GM19395 (cell line): ENCODE measurements at regions not wholly inside any gene's neighbourhood (a gene's known extent, or its start where the extent isn't known, plus 50 kb on each side); places are given as distances from the start of the nearest gene placed in this dataset.

Experiments
- ATAC-seq: cut with Tn5 transposase; IDR thresholded peaks from one replicate; pipeline ENCODE4 v1.9.1; 2021; ENCODE audit warnings: mild to moderate bottlenecking, moderate library complexity; ENCODE audit not compliant: unreplicated experiment

DNA sequence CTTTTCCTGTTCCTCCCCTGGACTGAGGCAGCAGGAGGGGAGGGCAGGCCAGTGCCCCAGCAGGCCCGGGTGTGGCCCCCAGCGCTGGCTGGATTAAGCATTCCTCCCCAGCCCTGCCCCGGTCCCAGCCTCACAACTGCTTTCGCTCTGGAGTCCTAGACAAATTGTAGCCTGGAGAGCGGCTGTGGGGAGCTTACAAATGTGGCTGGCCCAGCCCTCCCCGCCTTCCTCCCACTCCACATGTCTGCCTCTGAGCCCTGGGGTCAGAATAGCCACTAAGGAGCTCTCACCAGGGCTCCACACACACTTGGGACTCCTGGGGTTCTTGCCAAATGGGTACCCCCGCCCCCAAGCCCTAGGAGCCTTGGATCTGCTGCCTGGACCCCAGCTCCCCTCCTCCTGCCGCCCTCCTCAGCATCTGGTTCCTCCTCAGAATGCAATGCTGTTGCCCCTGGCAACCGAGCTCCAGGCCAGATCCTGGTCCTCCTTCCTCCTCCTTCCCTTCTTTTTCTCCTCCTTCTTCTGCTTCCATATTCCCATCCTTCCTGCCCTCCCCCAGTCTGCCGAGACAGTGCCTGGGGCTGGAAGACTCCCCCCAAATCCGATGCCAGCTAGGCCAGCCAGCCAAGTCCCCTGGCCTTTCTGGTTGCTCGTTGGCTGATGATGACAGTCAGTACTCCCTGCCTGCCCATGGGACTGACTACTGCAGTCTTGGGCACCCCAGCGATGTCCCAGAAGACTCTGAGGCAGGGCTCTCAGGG lies 91.1 kb downstream of the LINGO1 start:
- ATAC-seq, result no peak

GRCh38 chr15:77540312-77541060 lies 92.2 kb downstream of the LINGO1 start:
- no peak for ATAC-seq

DNA sequence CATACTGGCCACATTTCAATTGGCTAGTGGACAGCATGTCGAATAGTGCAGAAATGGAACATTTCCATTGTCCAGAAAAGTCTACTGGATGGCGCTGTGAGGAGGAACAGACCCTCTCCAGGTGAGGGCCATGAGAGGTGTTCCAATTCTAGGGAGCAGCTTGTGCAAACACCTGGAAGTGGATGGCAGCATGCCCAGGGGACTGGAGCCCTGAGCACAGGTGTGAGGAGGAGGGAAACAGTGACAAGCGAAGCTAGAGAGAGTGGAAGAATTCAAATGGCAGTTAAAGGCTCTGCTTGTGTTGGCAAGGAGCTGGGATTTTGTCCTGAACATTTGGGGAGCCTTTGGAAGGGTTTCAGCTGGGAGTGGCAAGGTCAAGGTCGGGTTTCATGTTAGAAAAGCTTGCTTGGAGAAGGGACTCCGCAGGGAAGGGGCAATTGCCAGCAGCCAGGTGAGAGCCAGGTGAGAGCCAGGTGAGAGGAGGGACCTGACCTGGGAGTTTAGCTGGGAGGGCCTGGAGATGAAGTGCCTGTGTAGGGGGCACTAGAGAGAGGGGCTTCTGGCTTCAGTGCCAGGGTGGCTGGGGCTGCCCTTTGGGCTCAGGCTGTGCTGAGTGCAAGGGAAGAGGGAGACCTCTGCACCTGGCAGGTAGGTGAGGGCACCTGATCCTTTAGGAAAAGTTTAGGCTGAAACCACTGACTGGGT lies 93.8 kb downstream of the LINGO1 start:
- no peak for ATAC-seq

DNA sequence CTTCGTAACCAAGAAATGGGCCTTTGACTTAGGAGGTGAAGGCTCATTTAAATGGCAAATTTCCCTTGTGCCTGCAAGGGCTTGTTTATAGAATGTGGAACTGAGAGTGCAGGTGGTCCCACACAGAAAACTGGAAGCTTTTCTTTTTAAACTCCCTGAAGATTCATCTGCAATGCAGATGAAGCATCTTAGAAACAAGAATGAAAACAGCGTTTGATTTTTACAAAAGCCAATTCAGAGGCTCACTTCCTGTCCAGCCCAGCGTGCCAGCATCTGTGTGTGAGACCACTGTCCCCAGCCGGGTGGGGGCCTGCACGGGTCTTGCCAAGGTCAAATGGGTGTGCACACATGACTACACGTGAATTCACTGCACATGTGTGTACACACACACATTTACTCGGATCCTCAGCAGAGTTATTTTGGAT lies 94.7 kb downstream of the LINGO1 start:
- peak; percentile 89 for ATAC-seq

- no peak for ATAC-seq
These were observed 95.7 kb downstream of the LINGO1 start for GRCh38 chr15:77537006-77537405.

DNA sequence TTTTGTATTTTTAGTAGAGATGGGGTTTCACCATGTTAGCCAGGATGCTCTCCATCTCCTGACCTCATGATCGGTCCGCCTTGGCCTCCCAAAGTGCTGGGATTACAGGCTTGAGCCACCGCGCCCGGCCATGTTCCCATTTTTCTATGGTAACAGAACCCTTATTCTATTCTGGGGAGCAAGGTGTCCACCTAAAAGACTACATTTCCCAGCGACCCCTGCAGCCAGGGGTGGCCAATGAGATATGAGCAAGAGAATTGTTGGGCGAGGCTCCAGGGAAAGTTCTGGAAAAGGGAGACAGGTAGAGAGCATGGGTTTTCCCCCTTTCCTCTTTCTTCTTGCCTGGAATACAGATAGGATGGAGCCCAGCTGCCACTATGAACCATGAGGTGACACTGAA lies 96.9 kb downstream of the LINGO1 start:
- ATAC-seq, result no peak
